HG03159 (cell line): ENCODE measurements at regions not wholly inside any gene's neighbourhood (a gene's known extent, or its start where the extent isn't known, plus 50 kb on each side); places are given as distances from the start of the nearest gene placed in this dataset.
A peak's percentile ranks its signal among the peaks of the same experiment; 100 is the strongest.

Source experiments
- ATAC-seq: cut with Tn5 transposase; IDR thresholded peaks from one replicate; pipeline ENCODE4 v1.9.1; 2021; ENCODE audit warnings: mild to moderate bottlenecking, moderate library complexity; ENCODE audit not compliant: unreplicated experiment

GRCh38 chr18:46341986-46342525 lies 237.9 kb downstream of the HAUS1 start:
- no peak for ATAC-seq

- ATAC-seq, result no peak
Observed at GRCh38 chr18:46343456-46343855, 239.3 kb downstream of the HAUS1 start.

- peak; percentile 80 for ATAC-seq
Observed at GRCh38 chr18:46343931-46344372, 239.8 kb downstream of the HAUS1 start.

- ATAC-seq, result no peak
Observed at GRCh38 chr18:46344416-46345180, 240.4 kb downstream of the HAUS1 start.

- no peak for ATAC-seq
Observed at GRCh38 chr18:46345181-46345465, 240.9 kb downstream of the HAUS1 start.

- peak; percentile 52 for ATAC-seq
Observed at GRCh38 chr18:46346213-46346612, 242.0 kb downstream of the HAUS1 start.

- ATAC-seq, result no peak
Observed at GRCh38 chr18:46346896-46347630, 242.9 kb downstream of the HAUS1 start.

- no peak for ATAC-seq
Observed at GRCh38 chr18:46350598-46351159, 246.5 kb downstream of the HAUS1 start.

- no peak for ATAC-seq
Observed at GRCh38 chr18:46352520-46353250, 248.5 kb downstream of the HAUS1 start.

- ATAC-seq, result no peak
Observed at GRCh38 chr18:46353460-46353859, 249.3 kb downstream of the HAUS1 start.

GRCh38 chr18:46356278-46357033 lies 252.3 kb downstream of the HAUS1 start:
- ATAC-seq, result no peak

- ATAC-seq, result no peak
Observed at GRCh38 chr18:46360102-46360699, 256.0 kb downstream of the HAUS1 start.

GRCh38 chr18:46360866-46361265 lies 256.7 kb downstream of the HAUS1 start:
- ATAC-seq, result no peak

GRCh38 chr18:46362533-46362932 lies 258.3 kb downstream of the HAUS1 start:
- ATAC-seq, result no peak

- ATAC-seq, result no peak
Observed at GRCh38 chr18:46364048-46364447, 259.9 kb downstream of the HAUS1 start.

GRCh38 chr18:46366201-46366600 lies 262.0 kb downstream of the HAUS1 start:
- ATAC-seq, result no peak

- ATAC-seq, result no peak
Observed at GRCh38 chr18:46366751-46367376, 262.7 kb downstream of the HAUS1 start.

GRCh38 chr18:46369323-46369722 lies 265.1 kb downstream of the HAUS1 start:
- no peak for ATAC-seq

GRCh38 chr18:46370898-46371297 lies 266.7 kb downstream of the HAUS1 start:
- no peak for ATAC-seq

- no peak for ATAC-seq
Observed at GRCh38 chr18:46372670-46373069, 268.5 kb downstream of the HAUS1 start.
